ENCODE measurements at regions not wholly inside any gene's neighbourhood (a gene's known extent, or its start where the extent isn't known, plus 50 kb on each side); places are given as distances from the start of the nearest gene placed in this dataset.

GRCh38 chr4:12703036-12703435 lies 781.1 kb downstream of the RAB28 start:
- BruUV-seq (replicated peaks): no TSS peak
- TF ChIP-seq RFX5 (IDR thresholded peaks at IDR 0.05; ENCODE audit: low read depth, low read length) (no peak), ELK1 (IDR thresholded peaks at IDR 0.05; ENCODE audit: borderline replicate concordance, low read depth, low read length) (no peak), MAZ (IDR thresholded peaks at IDR 0.05; ENCODE audit: borderline replicate concordance, low read depth, low read length) (no peak), RCOR1 (IDR thresholded peaks at IDR 0.05; ENCODE audit: insufficient replicate concordance, low read length) (no peak), FOS (IDR thresholded peaks at IDR 0.05; ENCODE audit: low read depth, low read length) (no peak), MAFK (IDR thresholded peaks at IDR 0.05; ENCODE audit: low read depth, low read length) (no peak), NFE2L2 (IDR thresholded peaks at IDR 0.05; ENCODE audit: low read depth, low read length) (no peak), RAD21 (IDR thresholded peaks at IDR 0.05; ENCODE audit: low read length) (no peak), CEBPB (IDR thresholded peaks at IDR 0.05; ENCODE audit: low read depth, low read length) (no peak), BHLHE40 (IDR thresholded peaks at IDR 0.05; ENCODE audit: low read depth, low read length) (no peak), CTCF (conservative IDR thresholded peaks at IDR 0.05; ENCODE audit: low read depth, low read length) (no peak), POLR2A (IDR thresholded peaks at IDR 0.05; ENCODE audit: low read depth, low read length) (no peak), SMC3 (IDR thresholded peaks at IDR 0.05; ENCODE audit: low read depth, low read length) (no peak), MXI1 (IDR thresholded peaks at IDR 0.05; ENCODE audit: borderline replicate concordance, low read depth, low read length) (no peak)
- in situ Hi-C loops (cut with MboI; ENCODE audit: low sequenced_read_pairs): no loop called here

More at GRCh38 chr4:12703036-12703435, 781.1 kb downstream of the RAB28 start:
- H3K4ac ChIP-seq (ENCODE audit: low read depth, low read length): no peak overlapping the region
- H3K9me3 ChIP-seq (ENCODE audit: control insufficient read depth, insufficient read depth, low read length): peaks cover 8% of the 10 kb centered on the region
- no peak overlapping the region for H3K23ac ChIP-seq (ENCODE audit: low read depth, low read length)
- POLR2A ChIA-PET (ENCODE audit: unreplicated experiment): no interaction called here
- H3K27me3 ChIP-seq (ENCODE audit: control insufficient read depth, insufficient read depth, low read length): no peaks in the 10 kb centered on the region
- no peaks in the 10 kb centered on the region for H4K20me1 ChIP-seq (ENCODE audit: insufficient read depth, low read length)
- CTCF ChIA-PET: no interaction called here
- H3K4me2 ChIP-seq (ENCODE audit: low read depth, low read length): no peak overlapping the region
- 66% methylated on average over 8 of the region's 9 CpGs; no CpG with 5 or more reads in 1 of the 2 experiments for WGBS, 2 experiments (ENCODE audit: extremely low coverage in 2 of 2, insufficient read length in 1 of 2)
- no peak overlapping the region for H3K56ac ChIP-seq (ENCODE audit: extremely low read depth, insufficient read depth, low read length)
- no peak overlapping the region for H3K27ac ChIP-seq (ENCODE audit: insufficient read depth, low read length)
- H3K4me3 ChIP-seq (ENCODE audit: insufficient read depth, low read depth, low read length): no peak overlapping the region
- no peak overlapping the region for H2BK15ac ChIP-seq (ENCODE audit: low read depth, low read length)
- no peak overlapping the region for H3K14ac ChIP-seq (replicated peaks; ENCODE audit: low read depth, low read length)
- H3K36me3 ChIP-seq (ENCODE audit: control insufficient read depth, insufficient read depth, low read length): no peaks in the 10 kb centered on the region
- no peaks in the 10 kb centered on the region for H3K79me1 ChIP-seq (ENCODE audit: low read depth in 1 of 2, low read length in 2 of 2)
- no peak overlapping the region for H2BK5ac ChIP-seq (ENCODE audit: low read depth, low read length, poor library complexity, severe bottlenecking)
- no peak overlapping the region for H3K18ac ChIP-seq (ENCODE audit: low read depth, low read length)
- no peak overlapping the region for H2AK5ac ChIP-seq (ENCODE audit: low read depth, low read length)
- DNase-seq: no peak
- no peak overlapping the region for H2AK9ac ChIP-seq (replicated peaks; ENCODE audit: low read depth, low read length, poor library complexity)
- no peak overlapping the region for H2AFZ ChIP-seq (replicated peaks; ENCODE audit: low read length, poor library complexity)
- H3K9ac ChIP-seq (ENCODE audit: low read depth, low read length): no peak overlapping the region
- H4K8ac ChIP-seq (ENCODE audit: low read depth in 2 of 2, low read length in 2 of 2): no peak overlapping the region
- no peak overlapping the region for H4K91ac ChIP-seq (ENCODE audit: insufficient read depth, low read depth, low read length)
- intact Hi-C loops (cut with micrococcal nuclease): no loop called here
- H3K9me1 ChIP-seq (ENCODE audit: insufficient read depth, low read length): no peaks in the 10 kb centered on the region
- no peak overlapping the region for H2BK20ac ChIP-seq (ENCODE audit: low read depth, low read length)
- no peak overlapping the region for H4K5ac ChIP-seq (ENCODE audit: low read depth, low read length)
- dilution Hi-C loops (cut with HindIII; ENCODE audit: low sequenced_read_pairs, unreplicated experiment): no loop called here
- no peak for ATAC-seq (ENCODE audit: low read depth)
- H2BK120ac ChIP-seq (ENCODE audit: low read depth, low read length): no peak overlapping the region
- H3K4me1 ChIP-seq (ENCODE audit: control insufficient read depth, insufficient read depth, low read length): no peaks in the 10 kb centered on the region
